Erythroblast (primary cell): ENCODE measurements at regions not wholly inside any gene's neighbourhood (a gene's known extent, or its start where the extent isn't known, plus 50 kb on each side); places are given as distances from the start of the nearest gene placed in this dataset.

Experiments used
- GATA1 ChIP-seq: IDR thresholded peaks from 2 replicates; pipeline ENCODE4 v1.6.1; 2011; ENCODE audit warnings: low read depth, mild to moderate bottlenecking, control low read depth, low read length, moderate library complexity
- POLR2A ChIP-seq: IDR thresholded peaks from 2 replicates; pipeline ENCODE4 v1.6.1; 2011; ENCODE audit warnings: mild to moderate bottlenecking, low read length

DNA sequence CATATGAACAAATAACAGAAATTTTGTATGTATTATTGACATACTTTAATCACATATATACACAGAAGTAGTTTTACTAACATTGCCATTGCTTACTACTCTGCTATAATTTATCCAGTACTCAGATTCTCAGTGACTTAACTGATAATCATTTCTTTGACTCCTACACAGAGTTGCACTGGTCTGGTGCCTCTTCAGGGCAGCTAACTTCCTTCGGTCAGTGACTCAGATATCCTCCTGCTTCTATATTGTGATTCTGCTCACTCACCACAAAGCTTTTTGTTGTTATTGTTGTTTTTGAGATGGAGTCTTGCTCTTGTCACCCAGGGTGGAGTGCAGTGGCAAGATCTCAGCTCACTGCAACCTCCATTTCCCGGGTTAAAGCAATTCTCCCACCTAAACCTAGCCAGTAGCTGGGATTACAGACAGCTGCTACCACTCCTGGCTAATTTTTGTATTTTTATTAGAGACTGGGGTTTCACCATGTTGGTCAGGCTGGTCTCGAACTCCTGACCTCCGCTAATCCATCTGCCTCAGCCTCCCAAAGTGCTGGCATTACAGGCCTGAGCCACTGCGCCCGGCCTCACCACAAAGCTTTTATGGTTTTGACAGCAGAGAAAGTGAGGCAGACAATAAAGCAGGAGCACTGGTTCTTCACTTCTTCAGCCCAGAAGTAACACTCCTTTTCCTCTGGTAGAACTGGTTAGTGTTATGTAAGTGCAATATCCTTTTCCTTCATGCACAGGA, 499.3 kb downstream of the EPHA5 start:
- TF ChIP-seq POLR2A (no peak), GATA1 (no peak)
